Non-pigmented ciliary epithelial cell (primary cell): ENCODE measurements at regions not wholly inside any gene's neighbourhood (a gene's known extent, or its start where the extent isn't known, plus 50 kb on each side); places are given as distances from the start of the nearest gene placed in this dataset.

Source experiments
- DNase-seq: peaks from one replicate; pipeline ENCODE4 v3.0.0-alpha.2; 2010; ENCODE audit warnings: low read depth

GRCh38 chr12:97093187-97093683 is 186.2 kb downstream of the NEDD1 start:
- DNase-seq: no peak

DNA sequence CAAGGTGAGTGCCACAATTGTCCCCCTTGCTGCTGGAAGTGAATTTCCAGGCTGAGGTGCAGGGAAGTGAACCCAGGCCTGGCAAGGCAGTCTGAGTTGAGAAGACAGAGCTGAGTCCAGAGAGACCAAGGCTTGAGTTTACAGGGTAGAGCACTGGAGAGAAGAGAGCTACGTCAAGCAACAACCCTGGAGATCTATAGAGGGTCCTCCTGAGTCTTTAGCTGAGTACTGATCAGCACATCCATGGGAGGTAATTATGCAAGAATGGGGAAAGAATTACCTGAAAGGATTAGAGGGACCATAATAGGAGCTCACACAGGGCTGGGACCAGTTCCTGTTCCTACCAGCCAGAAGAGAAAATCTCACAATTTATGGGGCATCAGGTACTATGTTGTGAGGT is 190.7 kb downstream of the NEDD1 start:
- DNase-seq: no peak

GRCh38 chr12:97109441-97109840 is 202.4 kb downstream of the NEDD1 start:
- DNase-seq: no peak

GRCh38 chr12:97112136-97112535 is 205.1 kb downstream of the NEDD1 start:
- no peak for DNase-seq

GRCh38 chr12:97118796-97119375 is 211.8 kb downstream of the NEDD1 start:
- DNase-seq: no peak

DNA sequence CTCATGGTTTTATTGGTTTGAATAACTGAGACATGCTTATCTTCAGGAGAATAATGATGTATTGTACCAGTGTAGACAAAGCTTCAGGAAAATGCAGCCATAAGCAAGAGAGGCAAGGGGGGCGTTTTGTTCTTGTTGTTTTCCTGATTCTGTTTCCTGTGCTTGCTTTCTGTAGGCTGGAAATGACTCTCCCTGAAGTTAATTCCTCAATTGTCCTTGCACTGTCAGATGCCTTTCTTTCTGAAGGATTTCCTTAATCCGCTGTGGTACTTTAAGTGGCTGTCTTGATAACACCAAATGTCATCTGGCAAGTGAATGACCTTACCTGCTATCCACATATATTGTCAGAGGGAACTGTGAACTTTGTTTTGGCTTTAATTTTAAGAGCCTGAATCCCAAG is 220.0 kb downstream of the NEDD1 start:
- DNase-seq: no peak

- DNase-seq: no peak
Measured at GRCh38 chr12:97131220-97131981, 224.3 kb downstream of the NEDD1 start.

DNA sequence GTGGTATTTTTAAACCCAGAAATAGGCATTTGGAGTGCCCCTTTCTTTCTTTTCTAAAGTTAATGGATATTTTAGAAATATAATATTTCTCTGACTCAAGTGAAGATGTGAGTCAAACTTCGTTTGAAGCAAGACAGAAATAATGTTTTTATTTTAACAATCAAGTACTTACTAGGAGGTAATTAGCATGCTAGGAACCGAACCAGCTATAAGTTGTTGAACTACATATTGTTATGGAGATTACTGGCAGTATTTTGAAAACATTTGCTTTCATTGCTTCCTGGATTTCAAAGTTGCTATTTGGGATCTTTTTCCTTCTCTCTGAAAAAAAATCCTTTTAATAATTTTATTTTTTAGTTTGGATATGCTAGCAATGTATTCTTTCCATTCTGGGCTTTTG is 225.2 kb downstream of the NEDD1 start:
- DNase-seq: no peak

- no peak for DNase-seq
Measured at GRCh38 chr12:97134495-97134894, 227.4 kb downstream of the NEDD1 start.

- no peak for DNase-seq
Measured at GRCh38 chr12:97140355-97140754, 233.3 kb downstream of the NEDD1 start.

GRCh38 chr12:97142737-97143410 is 235.8 kb downstream of the NEDD1 start:
- DNase-seq: no peak

DNA sequence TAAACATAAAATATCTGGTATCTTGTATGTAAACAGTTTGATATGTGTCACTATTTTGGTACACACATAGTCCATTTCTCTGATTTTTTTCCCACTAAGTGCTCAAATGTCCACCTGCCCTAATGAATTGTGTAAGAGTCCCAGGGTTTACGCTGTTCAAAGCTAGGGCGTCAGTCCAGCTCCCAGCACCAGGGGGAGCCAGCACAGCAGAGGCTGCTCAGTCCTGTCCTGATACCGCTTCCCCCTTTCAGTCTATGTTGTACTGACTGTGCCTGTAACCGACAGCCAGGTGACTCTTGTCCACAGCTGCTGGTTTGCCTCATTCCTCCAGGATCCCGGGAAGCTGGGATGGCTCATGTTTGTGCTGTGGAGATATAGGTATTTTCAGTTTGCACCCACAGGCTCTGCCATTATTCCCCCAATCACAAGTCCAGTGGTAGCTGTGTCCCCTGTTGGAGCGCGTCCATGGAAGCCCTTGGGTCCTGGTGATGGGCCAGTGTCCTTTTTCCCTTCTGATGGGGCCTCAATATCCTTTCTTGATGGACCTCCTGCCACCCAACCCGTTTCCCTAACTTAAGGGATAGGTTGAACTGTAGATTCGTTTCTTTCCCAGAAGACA is 242.0 kb downstream of the NEDD1 start:
- no peak for DNase-seq

- no peak for DNase-seq
Measured at GRCh38 chr12:97151481-97151880, 244.4 kb downstream of the NEDD1 start.

GRCh38 chr12:97159377-97159776 is 252.3 kb downstream of the NEDD1 start:
- no peak for DNase-seq

- no peak for DNase-seq
Measured at GRCh38 chr12:97160277-97160676, 253.2 kb downstream of the NEDD1 start.

- no peak for DNase-seq
Measured at GRCh38 chr12:97162173-97162572, 255.1 kb downstream of the NEDD1 start.

DNA sequence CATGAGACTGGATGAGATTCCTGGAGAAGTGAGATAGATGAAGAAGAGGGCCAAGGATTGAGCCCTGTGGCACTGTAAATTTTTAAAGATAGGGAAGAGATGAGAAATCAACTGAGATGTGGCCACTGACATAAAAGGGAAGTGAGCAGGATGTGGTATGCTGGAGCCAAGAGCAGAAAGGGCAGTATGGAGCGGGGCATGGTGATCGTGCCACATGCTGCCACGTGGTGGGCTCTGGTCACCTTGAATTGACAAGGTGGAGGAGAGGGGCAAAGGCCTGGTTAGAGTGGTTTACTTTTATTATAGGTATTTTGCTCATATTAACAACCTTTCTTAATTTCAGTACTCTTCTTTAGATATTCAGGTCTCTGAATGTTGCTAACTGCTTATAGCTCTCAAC is 257.9 kb downstream of the NEDD1 start:
- no peak for DNase-seq

- no peak for DNase-seq
Measured at GRCh38 chr12:97167598-97167997, 260.5 kb downstream of the NEDD1 start.

- DNase-seq: no peak
Measured at GRCh38 chr12:97168804-97169203, 261.7 kb downstream of the NEDD1 start.

- DNase-seq: no peak
Measured at GRCh38 chr12:97169889-97170567, 263.0 kb downstream of the NEDD1 start.

GRCh38 chr12:97173688-97174410 is 266.8 kb downstream of the NEDD1 start:
- no peak for DNase-seq
